OCI-M2 (cell line): ENCODE measurements at regions not wholly inside any gene's neighbourhood (a gene's known extent, or its start where the extent isn't known, plus 50 kb on each side); places are given as distances from the start of the nearest gene placed in this dataset.
"Not testable (repeated sequence)": the region's sequence is repeated elsewhere in the genome, so short reads cannot be mapped to it uniquely, and the experiment has no call there.

Experiments used
- DNase-seq: peaks from one replicate; lab custom pipeline; 2025; ENCODE audit not compliant: unreplicated experiment; lab: John Stamatoyannopoulos, UW

DNA sequence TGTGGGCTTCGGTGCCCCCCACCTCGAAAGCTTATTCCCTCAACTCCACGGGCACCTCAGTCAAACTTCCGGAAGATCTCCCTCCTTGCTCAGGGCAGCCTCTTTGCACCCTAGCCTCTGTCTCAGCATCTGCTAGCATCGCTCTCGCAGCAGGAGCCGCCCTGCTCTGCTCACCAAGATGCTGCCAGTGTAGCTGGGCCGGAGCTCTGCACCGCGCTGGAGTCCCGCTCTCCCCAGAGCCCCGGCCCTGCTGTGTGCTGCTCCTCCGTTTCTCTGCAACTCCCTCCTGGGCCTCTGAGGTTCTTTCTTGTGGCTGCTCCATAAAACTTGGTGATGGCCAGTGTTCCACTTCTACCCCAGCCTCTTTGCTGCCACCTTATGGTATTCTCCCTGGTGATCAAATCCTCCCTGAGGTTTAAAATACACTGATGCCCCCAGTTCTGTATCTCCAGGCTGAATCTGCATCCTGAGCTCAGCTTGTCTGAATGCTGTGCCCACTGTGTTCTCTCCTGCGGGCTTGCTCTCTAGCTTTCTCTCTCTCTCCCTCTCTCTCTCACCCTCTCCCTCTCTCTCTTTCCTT is 198.0 kb downstream of the UQCRFS1 start:
- no peak for DNase-seq

DNA sequence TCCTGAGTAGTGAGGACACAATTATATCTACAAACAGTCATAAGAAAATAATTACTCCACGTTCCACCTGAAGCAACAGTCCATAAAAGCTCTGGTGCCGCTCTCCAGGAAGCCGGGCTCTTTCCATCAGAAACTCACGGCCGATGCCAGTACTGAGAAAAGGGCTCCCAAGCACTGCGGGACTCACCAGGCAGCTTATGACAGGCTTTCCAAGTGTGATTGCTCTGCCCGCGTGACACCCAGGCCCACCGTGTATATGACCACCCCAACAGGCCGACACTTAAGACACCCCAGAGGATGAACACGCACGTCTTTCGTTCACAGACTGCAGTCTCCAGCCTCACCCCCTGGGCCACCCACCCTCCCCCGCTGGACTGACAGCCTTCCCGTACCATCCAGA is 199.0 kb downstream of the UQCRFS1 start:
- no peak for DNase-seq

DNA sequence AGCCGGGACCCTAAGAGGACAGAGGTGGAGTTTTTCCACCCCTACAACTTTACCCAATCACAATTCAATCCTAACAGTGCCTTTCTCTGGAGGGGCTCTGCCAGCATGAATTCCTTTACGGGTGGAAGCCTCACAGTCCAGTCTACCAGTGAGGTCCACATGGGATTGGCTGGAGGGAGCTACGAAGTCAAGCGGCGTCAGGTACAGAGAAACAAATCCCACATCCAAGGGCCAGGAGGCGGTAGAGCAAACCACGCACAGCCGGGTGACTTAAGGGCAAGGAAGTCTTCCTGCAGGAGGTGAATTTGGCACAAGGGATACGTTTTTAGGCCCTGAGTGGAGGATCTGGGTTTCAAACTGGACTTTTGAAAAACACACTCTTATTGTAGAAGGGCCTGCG is 199.6 kb downstream of the UQCRFS1 start:
- DNase-seq, result no peak

DNA sequence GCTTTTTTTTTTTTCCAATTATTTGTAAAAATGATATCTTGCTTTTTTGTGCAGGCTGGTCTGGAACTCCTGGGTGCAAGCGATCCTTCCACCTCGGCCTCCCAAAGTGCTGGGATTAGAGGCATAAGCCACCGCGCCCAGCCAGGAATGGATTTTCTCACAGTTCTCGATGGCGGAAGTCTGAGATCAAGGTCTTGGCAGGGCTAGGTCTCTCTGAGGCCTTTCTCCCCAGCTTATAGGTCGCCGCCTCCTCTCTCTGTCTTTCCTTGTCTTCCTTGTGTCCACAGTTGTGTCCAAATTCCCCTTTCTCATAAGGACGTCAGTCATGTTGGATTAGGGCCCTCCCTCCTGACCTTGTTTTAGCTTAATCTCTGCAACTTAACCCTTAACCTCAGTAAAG is 200.5 kb downstream of the UQCRFS1 start:
- DNase-seq, result no peak

DNA sequence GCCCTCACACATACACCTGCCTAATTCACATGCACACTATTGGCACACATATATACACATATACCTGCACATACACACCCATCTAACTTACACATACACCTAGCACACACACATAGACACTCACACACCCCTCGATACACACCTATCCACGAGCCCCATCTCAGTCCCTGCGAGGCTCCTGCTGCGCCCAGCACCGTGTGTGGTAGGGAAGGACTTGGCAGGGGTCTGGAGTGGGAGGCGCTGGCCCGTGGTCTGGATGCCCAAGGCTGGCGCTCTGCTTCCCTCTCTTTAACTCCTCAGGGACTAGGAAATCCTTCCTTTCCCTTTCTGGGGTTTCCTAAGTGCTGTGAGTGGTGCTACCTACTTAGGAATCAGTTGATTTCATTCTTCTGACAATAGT is 202.7 kb downstream of the UQCRFS1 start:
- DNase-seq, result no peak

DNA sequence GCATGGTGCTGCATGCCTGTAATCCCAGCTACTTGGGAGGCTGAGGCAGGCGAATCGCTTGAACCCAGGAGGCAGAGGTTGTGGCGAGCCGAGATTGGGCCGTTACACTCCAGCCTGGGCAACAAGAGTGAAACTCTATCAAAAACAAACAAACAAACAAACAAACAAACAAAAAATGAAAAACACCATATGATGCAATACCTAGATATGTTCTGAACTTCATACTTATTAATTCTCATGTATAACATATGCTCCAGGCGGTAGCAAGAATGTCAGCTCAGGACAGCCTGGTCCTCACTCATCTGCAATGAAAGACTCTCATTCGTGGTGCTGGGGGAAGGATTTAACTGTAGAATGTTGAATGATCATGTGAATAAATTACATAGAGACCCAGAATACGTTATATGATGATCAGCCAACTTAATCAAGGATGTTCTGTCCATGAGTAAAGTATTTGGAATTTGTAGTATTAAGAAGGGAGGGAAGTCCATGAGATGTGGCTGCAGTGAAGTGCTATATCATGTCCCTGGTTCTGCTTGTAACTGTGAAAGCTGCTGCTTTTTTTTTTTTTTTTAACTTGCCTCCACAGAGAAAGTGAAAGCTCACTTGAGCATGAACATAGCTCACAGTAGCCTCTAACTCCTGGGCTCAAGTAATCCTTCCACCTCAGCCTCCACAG is 206.8 kb downstream of the UQCRFS1 start:
- no peak for DNase-seq

DNA sequence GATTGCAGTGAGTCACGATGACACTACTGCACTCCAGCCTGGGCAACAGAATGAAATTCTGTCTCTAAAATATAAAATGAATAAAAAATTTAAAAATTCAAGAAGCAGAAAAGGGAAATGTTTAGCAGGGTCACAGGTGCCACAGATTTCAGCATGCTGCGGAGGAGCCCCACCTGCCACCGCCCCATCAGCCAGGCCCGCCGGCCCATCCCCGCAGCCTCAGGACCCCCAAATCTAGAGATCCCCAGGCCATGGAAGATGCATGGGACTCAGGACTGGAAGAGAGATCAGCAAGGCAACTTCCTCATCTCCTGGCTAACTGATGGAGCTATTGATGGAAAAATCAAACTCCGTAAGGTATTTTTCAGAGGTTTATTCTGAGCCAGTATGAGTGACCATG is 208.2 kb downstream of the UQCRFS1 start:
- no peak for DNase-seq

DNA sequence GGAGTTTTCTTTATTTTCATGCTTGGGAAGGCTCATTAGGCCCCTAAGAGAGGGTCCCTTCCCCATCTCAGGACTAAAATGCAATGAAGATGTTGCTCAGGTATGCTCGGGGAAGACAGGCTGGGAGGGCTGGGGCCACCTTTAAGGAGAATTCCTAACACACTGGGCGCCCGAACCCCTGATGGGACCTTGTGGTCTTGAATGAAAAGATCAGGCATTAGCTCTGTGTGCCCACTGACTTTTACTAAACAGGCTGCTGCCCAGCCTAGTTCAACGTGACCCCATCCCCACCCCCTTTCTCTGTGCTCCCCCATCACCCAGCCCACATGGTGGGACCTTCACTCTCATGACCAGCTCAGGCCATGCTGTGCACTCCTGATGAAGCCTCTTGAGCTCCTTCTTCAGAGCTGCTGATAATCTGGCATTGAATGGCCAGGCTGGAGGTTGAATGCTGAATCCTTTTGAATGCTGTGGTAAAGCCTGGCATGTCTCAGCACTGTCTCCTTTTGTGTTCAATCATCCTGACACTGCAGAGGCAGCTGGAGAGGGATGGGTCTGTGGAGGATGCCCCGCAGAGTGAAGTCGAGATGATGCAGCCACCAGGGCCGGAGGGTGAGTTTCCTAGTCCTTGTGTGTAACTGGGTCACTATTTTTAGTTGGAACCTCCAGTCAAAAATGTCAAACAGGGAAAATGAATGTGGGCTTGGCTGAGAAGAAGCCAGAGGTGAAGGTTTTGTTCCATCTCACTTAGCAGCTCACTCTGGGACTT is 209.1 kb downstream of the UQCRFS1 start:
- no peak for DNase-seq

DNA sequence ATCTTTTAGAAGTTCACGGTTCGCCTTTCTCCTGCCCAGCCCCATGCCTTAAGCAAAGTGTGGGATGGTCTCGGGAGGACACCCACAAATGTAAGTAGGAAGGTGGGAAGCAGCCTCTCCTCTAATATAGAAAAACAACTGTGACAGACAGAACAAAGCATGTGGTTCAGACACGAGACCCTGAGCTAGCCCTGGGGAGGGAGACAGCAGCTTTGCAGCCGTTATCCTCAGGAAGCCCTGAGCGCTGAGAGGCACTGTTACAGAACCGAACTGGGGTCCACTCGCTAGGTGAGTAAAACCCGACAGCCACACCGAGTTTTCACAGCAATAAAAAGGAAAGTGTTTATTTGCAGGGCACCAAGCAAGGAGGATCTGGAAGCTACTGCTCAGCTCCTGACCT is 210.6 kb downstream of the UQCRFS1 start:
- DNase-seq, result no peak

DNA sequence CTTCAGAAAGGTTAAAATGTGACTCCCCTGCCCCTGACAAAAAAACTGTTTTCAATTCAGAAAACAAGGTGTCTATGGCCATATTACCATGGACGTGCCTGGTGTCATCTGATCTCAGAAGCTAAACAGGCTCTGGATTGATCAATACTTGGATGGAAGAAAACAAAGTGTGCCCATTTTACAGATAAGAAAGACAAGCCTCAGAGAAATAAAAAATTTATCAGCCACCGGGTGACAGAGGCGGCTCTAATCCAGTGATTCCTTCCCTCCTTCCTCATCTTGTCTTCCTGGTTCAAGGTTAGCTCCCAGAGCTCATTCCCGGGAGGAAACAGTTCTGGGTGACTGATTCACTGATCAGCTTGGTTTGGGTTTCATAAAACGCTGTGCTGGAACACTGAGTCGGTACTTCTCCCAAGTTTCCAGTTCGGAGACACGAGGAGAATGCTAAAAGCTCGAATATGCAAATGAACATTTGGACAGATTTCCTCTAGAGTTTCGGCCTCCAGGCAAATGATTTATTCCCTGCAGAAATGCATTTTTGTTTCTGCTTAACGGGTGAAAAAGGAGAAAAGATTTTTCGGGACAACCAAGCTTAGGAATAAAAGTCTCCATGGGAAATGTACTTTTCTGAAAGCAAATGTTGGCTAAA is 211.2 kb downstream of the UQCRFS1 start:
- DNase-seq, result no peak

DNA sequence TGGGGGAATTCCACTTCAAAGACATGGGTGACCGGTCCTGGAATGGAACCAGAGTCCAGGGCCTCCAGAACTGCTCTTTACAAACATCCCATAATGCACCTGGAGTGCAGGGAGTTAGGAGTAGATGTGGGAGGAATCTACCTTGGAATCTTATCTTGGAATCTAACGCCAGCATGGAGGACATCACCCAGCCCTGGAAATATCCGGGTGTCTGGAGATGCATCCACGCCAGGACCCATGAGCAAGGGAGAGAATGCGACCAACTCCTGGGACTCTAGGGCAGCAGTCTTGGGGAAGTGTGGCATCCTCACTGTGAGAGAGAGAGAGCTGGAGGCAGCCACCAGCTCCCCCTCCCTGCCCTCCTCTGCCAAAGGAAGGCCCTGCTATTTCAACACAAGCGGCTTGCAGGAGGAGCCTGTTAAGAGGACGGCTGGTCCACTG is 211.8 kb downstream of the UQCRFS1 start:
- no peak for DNase-seq

DNA sequence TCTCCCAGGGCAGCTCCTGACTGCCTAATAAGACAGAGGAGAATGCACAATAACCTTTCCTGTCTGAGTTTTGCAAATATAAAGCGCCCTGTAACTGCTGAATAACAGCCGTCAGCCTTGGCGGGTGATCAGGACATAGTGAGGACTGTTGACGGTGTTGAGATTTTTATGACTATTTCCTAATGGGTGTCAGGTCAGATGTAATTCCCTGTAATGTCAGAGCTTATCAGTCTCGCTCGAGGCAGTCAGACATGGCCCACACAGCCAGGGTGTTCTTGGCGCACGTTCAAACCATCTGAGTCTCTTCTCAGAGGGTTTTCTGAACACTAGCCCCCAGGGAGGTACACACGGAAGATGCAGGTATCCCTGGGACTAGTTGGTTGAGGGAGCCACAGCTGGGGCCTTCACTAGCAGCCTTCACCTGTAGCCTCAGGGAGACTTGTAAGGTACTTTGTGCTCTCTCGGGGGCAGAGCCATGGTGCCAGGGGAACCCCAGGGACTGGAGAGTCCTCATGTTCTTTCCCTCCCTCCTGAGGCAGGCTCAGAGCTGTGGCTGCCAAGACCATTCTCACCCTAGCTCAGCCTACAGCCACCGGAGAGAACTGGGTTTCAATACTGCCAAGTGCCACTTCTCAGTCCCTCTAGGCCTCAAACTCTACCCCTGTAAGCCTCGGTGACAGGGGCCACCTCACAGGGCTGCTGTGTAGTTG is 213.1 kb downstream of the UQCRFS1 start:
- DNase-seq, result no peak

DNA sequence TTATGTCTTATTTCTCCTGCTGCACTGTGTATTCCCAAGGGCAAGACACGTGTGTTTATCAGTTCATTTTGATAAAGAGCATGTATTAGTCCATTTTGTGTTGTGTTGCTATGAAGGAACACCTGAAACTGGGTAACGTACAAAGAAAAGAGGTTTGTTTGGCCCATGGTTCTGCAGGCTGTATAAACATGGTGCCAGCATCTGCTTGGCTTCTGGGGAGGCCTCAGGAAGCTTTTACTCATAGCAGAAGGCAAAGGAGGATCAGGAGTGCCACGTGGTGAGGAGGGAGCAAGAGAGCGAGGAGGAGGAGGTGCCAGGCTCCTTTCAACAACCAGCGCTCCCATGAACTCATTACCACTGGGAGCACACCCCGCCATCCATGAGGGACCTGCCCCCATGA is 214.0 kb downstream of the UQCRFS1 start:
- no peak for DNase-seq

DNA sequence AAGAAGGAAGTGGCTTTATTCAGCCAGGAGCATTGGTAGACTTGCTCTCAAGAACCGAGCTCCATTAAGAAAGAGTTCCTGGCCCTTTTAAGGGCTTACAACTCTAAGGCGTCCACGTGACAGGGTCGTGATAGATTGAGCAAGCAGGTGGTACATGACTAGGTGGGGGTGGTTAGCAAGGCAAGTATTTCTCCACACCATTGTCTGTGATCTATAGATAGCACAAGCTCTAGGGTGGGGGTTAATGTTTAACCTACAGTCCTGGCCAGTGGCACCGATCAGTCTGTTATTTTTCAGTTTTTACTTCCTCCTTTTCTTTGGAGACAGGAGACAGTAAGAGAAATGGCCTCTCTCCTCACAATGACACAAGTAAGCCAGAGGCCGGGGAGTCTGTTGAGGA is 215.1 kb downstream of the UQCRFS1 start:
- DNase-seq, result not testable (repeated sequence)

DNA sequence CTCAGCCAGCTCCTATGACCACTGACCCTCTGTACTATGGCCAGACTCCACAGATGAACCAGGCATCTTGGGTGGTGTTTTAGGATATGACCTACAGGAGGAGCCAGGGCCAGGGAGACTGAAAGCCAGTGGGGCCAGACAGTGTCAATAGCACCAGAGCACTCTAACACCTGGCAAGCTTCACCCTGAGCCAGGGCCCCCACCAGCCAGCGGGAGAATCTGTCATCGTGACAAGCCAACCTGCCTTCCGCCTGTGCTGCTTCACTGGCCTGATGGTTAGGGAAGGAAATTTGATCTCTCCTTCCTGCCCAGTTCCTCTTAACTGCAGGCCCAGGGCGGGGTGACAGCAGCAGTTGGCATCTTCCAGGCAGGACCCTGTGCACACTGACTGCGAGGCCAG is 222.4 kb downstream of the UQCRFS1 start:
- no peak for DNase-seq

DNA sequence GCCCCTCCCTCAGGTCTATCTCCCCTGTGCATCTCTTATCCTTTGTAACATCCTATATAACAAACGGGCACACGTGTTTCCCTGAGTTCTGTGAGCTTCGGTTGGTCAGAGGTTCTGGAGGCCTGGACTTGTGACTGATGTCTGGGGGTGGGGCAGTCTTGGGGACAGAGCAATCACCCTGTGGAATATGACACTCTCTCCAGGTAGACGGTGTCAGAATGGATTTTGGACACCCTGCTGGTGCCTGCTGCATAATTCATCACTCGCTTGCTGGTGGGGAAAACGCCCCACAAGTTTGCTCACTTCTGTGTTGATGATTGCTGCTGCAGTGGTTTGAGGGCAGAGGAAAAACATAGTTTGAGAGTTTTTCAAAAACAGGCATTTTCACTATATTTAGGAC is 223.2 kb downstream of the UQCRFS1 start:
- DNase-seq, result no peak

DNA sequence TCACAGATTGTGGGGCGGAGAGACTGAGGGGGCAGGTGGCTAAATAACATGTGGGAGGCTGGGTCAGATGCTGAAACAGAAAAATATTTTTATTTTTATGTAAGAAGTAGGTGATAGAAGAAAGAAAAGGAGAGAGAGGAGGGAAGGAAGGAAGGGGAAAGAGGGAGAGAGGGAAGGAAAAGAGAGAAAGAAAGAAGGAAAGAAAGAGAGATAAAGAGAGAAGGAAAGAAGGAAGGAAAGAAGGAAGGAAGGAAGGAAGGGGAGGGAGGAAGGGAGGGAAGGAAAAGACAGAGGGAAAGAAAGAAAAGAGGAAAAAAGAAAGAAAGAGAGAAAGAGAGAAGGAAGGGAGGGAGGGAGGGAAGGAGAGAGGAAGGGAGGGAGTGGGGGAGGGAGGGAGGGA is 224.9 kb downstream of the UQCRFS1 start:
- no peak for DNase-seq

DNA sequence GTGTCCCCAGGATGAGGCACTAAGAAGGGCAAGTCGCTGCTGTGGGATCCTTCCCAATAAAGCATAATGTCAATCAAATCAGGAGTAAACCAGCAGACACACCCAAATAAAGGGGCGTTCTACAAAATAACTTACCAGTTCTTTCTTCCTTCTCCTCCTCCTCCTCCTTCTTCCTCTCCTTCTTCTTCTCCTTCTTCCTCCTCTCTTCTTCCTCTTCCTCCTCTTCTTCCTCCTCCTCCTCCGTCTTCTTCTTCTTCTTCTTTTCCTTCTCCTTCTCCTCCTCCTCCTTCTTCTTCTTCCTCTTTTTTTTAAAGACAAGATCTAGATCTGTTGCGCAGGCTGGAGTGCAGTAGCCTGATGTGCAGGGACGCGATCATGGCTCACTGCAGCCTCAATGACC is 225.8 kb downstream of the UQCRFS1 start:
- DNase-seq, result no peak

DNA sequence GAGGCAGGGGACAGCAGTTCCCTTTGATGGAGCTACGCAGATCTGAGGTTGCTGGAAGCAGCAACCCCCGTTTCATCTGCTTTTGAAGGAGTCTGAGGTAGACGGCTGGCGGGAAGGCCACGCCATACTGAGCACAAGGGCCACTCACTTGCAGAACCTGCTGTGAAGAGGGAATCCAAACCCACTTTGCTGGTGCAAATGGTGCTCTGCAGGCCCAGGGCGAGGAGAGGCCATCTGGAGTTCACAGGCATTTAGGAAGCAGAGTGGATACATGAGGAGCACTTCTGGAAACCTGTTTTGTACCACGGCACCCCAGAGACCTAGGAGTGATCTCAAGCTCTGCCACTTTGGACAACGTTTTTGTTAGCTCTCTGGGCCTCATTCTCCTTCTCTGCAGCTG is 227.8 kb downstream of the UQCRFS1 start:
- no peak for DNase-seq

DNA sequence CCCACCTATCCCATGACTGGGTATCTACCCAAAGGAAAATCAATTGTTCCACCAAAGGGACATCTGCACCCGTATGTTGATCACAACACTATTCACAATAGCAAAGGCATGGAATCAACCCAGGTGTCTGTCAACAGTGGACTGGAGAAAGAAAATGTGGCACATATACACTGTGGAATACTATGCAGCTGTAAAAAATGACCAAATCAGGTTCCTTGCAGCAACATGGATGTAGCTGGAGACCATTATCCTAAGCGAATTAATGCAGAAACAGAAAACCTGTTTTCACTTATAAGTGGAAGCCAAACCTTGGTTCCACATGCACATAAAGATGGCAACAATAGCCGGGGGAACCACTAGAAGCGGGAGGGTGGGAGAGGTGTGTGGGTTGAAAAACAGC is 228.6 kb downstream of the UQCRFS1 start:
- no peak for DNase-seq

DNA sequence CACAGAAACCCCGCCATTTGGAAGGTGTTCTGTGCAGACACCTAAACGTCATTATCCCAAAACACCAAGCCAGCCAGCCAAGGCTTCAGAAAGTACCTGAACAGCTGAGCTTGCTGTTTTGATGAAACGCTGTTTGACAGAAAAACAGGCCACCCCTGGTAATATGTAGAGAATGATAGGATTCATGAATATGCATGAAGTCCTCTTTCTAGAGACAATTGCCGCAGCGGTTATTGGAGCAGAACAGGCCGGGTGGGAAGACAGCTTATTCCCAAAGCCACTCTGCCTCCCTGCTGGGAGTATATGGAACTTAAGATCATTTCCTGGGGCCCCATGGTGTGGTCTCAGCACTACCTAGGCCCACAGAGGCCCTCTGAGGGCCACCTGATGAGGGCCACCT is 229.5 kb downstream of the UQCRFS1 start:
- DNase-seq, result no peak
